HepG2 (cell line): ENCODE measurements at regions not wholly inside any gene's neighbourhood (a gene's known extent, or its start where the extent isn't known, plus 50 kb on each side); places are given as distances from the start of the nearest gene placed in this dataset.

Source experiments
- CBX5 ChIP-seq: sonication (generic); formaldehyde crosslinking; IDR thresholded peaks from 2 replicates; pipeline ENCODE4 v1.4.0; 2020; ENCODE audit warnings: missing genetic modification reagents, borderline replicate concordance
- DMTF1 ChIP-seq: sonication (generic); formaldehyde crosslinking; IDR thresholded peaks from 2 replicates; pipeline ENCODE4 v1.4.0; 2020; ENCODE audit warnings: mild to moderate bottlenecking, missing genetic modification reagents
- FOXP4 ChIP-seq: sonication (generic); formaldehyde crosslinking; IDR thresholded peaks from 2 replicates; pipeline ENCODE4 v1.4.0; 2020; ENCODE audit warnings: missing genetic modification reagents
- MNT ChIP-seq: fragments of 450-650 bp; IDR thresholded peaks from 2 replicates; pipeline ENCODE4 v1.6.1; 2016
- NFIB ChIP-seq: sonication (generic); formaldehyde crosslinking; IDR thresholded peaks from 2 replicates; pipeline ENCODE4 v1.9.0; 2021; ENCODE audit warnings: missing genetic modification reagents, mild to moderate bottlenecking, borderline replicate concordance
- RFX1 ChIP-seq: fragments of 450-650 bp; IDR thresholded peaks from 2 replicates; pipeline ENCODE4 v1.6.1; 2017
- SIN3B ChIP-seq: fragments of 150-350 bp; IDR thresholded peaks from 2 replicates; pipeline ENCODE4 v1.6.1; 2014; ENCODE audit warnings: low read length
- SIX4 ChIP-seq: sonication (generic); formaldehyde crosslinking; IDR thresholded peaks from 2 replicates; pipeline ENCODE4 v1.4.0; 2020; ENCODE audit warnings: missing genetic modification reagents
- TBX2 ChIP-seq: sonication (generic); formaldehyde crosslinking; IDR thresholded peaks from 2 replicates; pipeline ENCODE4 v1.5.0; 2020; ENCODE audit warnings: missing genetic modification reagents, mild to moderate bottlenecking, borderline replicate concordance
- TBX3 ChIP-seq: fragments of 450-650 bp; IDR thresholded peaks from 2 replicates; pipeline ENCODE4 v1.6.1; 2017; ENCODE audit warnings: antibody characterized with exemption, mild to moderate bottlenecking, inconsistent platforms, borderline replicate concordance
- TCF7L2 ChIP-seq: IDR thresholded peaks from 2 replicates; pipeline ENCODE4 v1.6.1; 2011; ENCODE audit warnings: mild to moderate bottlenecking, low read depth, low read length, moderate library complexity
- TEAD3 ChIP-seq: optimal IDR thresholded peaks from 2 replicates; pipeline ENCODE3; 2016; ENCODE audit warnings: borderline replicate concordance
- ZFP90 ChIP-seq: sonication (generic); formaldehyde crosslinking; IDR thresholded peaks from 2 replicates; pipeline ENCODE4 v1.8.0; 2022; ENCODE audit warnings: missing genetic modification reagents, mild to moderate bottlenecking, inconsistent platforms, borderline replicate concordance
- ZNF414 ChIP-seq: sonication (generic); formaldehyde crosslinking; IDR thresholded peaks from 2 replicates; pipeline ENCODE4 v1.5.0; 2020; ENCODE audit warnings: missing genetic modification reagents
- ZNF615 ChIP-seq: sonication (generic); formaldehyde crosslinking; IDR thresholded peaks from 2 replicates; pipeline ENCODE4 v1.5.0; 2020; ENCODE audit warnings: mild to moderate bottlenecking, missing genetic modification reagents, borderline replicate concordance
- ZNF670 ChIP-seq: sonication (generic); formaldehyde crosslinking; IDR thresholded peaks from 2 replicates; pipeline ENCODE4 v1.8.0; 2022; ENCODE audit warnings: mild to moderate bottlenecking, missing genetic modification reagents, borderline replicate concordance
- ZNF709 ChIP-seq: sonication (generic); formaldehyde crosslinking; IDR thresholded peaks from 2 replicates; pipeline ENCODE4 v1.5.0; 2020; ENCODE audit warnings: mild to moderate bottlenecking, missing genetic modification reagents
- ZNF749 ChIP-seq: sonication (generic); formaldehyde crosslinking; IDR thresholded peaks from 2 replicates; pipeline ENCODE4 v1.8.0; 2022; ENCODE audit warnings: mild to moderate bottlenecking, missing genetic modification reagents, moderate library complexity, borderline replicate concordance
- ZNF772 ChIP-seq: sonication (generic); formaldehyde crosslinking; IDR thresholded peaks from 2 replicates; pipeline ENCODE4 v1.5.0; 2020; ENCODE audit warnings: mild to moderate bottlenecking, missing genetic modification reagents
- TF ChIP-seq, protein P1 (sequence below): sonication (generic); formaldehyde crosslinking; IDR thresholded peaks from 2 replicates; pipeline ENCODE4 v1.5.0; 2020; ENCODE audit warnings: mild to moderate bottlenecking, missing genetic modification reagents, borderline replicate concordance
- TF ChIP-seq, protein P2 (sequence below): IDR thresholded peaks from 2 replicates; pipeline ENCODE4 v1.6.1; 2016; ENCODE audit warnings: mild to moderate bottlenecking, missing biosample characterization, missing genetic modification reagents

- TF ChIP-seq FOXP4 (CRISPR knock-in tag), result peak; percentile 69
- no peak for TF ChIP-seq TEAD3 (CRISPR knock-in tag)
- no peak for TF ChIP-seq ZNF615
- peak; percentile 61; the same call in 1 of the 2 replicates for TF ChIP-seq TBX2 (CRISPR knock-in tag)
- TF ChIP-seq TBX3, result no peak
- TF ChIP-seq ZNF709 (CRISPR knock-in tag), result no peak
- no peak for TF ChIP-seq SIN3B
- no peak for TF ChIP-seq ZNF670 (CRISPR knock-in tag)
- no peak for TF ChIP-seq ZFP90
- no peak for TF ChIP-seq TCF7L2
- TF ChIP-seq MNT, result no peak
- TF ChIP-seq RFX1, result no peak
- TF ChIP-seq ZNF749, result no peak
- no peak for TF ChIP-seq ZNF414 (CRISPR knock-in tag)
- no peak for TF ChIP-seq CBX5 (CRISPR knock-in tag)
- no peak for TF ChIP-seq SIX4 (CRISPR knock-in tag)
- TF ChIP-seq NFIB, result no peak
- TF ChIP-seq ZNF772, result no peak; the same call in 1 of the 2 replicates
- TF ChIP-seq, protein P1, sequence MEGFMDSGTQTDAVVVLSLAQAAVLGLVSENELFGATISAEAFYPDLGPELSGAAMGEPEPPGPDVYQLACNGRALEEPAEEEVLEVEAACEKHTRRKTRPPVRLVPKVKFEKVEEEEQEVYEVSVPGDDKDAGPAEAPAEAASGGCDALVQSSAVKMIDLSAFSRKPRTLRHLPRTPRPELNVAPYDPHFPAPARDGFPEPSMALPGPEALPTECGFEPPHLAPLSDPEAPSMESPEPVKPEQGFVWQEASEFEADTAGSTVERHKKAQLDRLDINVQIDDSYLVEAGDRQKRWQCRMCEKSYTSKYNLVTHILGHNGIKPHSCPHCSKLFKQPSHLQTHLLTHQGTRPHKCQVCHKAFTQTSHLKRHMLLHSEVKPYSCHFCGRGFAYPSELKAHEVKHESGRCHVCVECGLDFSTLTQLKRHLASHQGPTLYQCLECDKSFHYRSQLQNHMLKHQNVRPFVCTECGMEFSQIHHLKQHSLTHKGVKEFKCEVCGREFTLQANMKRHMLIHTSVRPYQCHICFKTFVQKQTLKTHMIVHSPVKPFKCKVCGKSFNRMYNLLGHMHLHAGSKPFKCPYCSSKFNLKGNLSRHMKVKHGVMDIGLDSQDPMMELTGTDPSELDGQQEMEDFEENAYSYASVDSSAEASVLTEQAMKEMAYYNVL (CRISPR knock-in tag), result peak; percentile 72
- no peak for TF ChIP-seq DMTF1 (CRISPR knock-in tag)
- TF ChIP-seq, protein P2, sequence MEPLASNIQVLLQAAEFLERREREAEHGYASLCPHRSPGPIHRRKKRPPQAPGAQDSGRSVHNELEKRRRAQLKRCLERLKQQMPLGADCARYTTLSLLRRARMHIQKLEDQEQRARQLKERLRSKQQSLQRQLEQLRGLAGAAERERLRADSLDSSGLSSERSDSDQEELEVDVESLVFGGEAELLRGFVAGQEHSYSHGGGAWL (CRISPR knock-in tag), result no peak
Measured at GRCh38 chr12:38124247-38125012, 192.1 kb upstream of the ALG10B start (continued).
